ENCODE measurements at regions not wholly inside any gene's neighbourhood (a gene's known extent, or its start where the extent isn't known, plus 50 kb on each side); places are given as distances from the start of the nearest gene placed in this dataset.
"Not testable (repeated sequence)": the region's sequence is repeated elsewhere in the genome, so short reads cannot be mapped to it uniquely, and the experiment has no call there.

- no peak for DNase-seq
- Histone ChIP-seq H3K4me1 (no peaks in the 10 kb centered on the region), H3K9me3 (no peaks in the 10 kb centered on the region), H3K27me3 (no peaks in the 10 kb centered on the region), H3K36me3 (no peaks in the 10 kb centered on the region), H3K4me3 (ENCODE audit: low read depth, low read length) (no peak overlapping the region)
- TF ChIP-seq CTCF (IDR thresholded peaks at IDR 0.05; ENCODE audit: low read depth, low read length), result no peak
Measured at GRCh38 chr2:128664499-128664971, 345.9 kb upstream of the HS6ST1 start.

- TF ChIP-seq CTCF (IDR thresholded peaks at IDR 0.05; ENCODE audit: low read depth, low read length), result no peak
- Histone ChIP-seq H3K9me3 (no peaks in the 10 kb centered on the region), H3K27me3 (no peaks in the 10 kb centered on the region), H3K4me3 (ENCODE audit: low read depth, low read length) (no peak overlapping the region), H3K36me3 (no peaks in the 10 kb centered on the region), H3K4me1 (no peaks in the 10 kb centered on the region)
- DNase-seq, result no peak
Measured at GRCh38 chr2:128665113-128665512, 346.4 kb upstream of the HS6ST1 start.

DNA sequence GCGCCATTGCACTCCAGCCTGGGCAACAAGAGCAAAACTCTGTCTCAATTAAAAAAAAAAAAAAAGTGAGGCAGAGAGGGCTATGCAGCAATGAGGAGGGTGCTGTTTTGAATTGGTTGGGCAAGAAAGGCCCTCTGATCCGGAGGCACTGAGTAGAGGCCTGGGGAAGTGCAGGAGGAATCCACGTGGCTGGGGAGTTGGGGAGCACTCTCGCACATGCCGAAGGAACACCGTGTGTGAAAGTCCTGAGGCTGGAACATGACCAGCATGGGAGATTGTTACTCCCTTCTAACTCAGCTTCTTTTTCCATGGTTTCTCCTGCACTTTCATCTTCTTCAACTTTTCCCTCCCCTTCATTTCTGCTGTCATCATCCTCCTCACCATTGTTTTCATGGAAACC, 347.9 kb upstream of the HS6ST1 start:
- Histone ChIP-seq H3K4me3 (ENCODE audit: low read depth, low read length) (no peak overlapping the region), H3K36me3 (no peaks in the 10 kb centered on the region), H3K9me3 (no peaks in the 10 kb centered on the region), H3K4me1 (no peaks in the 10 kb centered on the region), H3K27me3 (no peaks in the 10 kb centered on the region)
- no peak for DNase-seq
- TF ChIP-seq CTCF (IDR thresholded peaks at IDR 0.05; ENCODE audit: low read depth, low read length), result no peak

GRCh38 chr2:128667391-128667790, 348.7 kb upstream of the HS6ST1 start:
- TF ChIP-seq CTCF (IDR thresholded peaks at IDR 0.05; ENCODE audit: low read depth, low read length), result no peak
- no peak overlapping the region for H3K4me3 ChIP-seq (ENCODE audit: low read depth, low read length)
- no peaks in the 10 kb centered on the region for H3K4me1 ChIP-seq
- no peaks in the 10 kb centered on the region for H3K27me3 ChIP-seq
- H3K9me3 ChIP-seq, result no peaks in the 10 kb centered on the region
- DNase-seq, result no peak
- no peaks in the 10 kb centered on the region for H3K36me3 ChIP-seq

DNA sequence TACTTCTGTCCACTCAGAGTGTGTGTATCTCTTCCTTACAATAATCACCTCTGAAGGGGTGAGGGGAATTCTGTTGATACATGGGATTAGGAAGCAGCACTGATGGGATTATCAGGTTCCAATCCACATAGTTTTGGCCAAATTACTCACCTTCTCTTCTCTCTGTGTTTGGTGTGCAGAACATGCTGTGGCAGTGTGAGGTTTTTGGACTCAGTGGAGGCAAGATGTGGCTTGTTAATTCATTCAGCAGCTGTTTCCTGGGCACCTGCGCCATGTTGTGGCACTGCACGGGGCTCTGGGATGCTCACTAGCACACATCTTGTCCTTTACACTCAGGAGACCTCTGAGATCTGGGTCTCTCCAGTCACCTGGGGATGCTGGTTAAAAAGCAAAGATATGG, 350.3 kb upstream of the HS6ST1 start:
- no peaks in the 10 kb centered on the region for H3K27me3 ChIP-seq
- TF ChIP-seq CTCF (IDR thresholded peaks at IDR 0.05; ENCODE audit: low read depth, low read length), result no peak
- no peak overlapping the region for H3K4me3 ChIP-seq (ENCODE audit: low read depth, low read length)
- no peaks in the 10 kb centered on the region for H3K4me1 ChIP-seq
- no peaks in the 10 kb centered on the region for H3K36me3 ChIP-seq
- DNase-seq, result no peak
- H3K9me3 ChIP-seq, result no peaks in the 10 kb centered on the region

- TF ChIP-seq CTCF (IDR thresholded peaks at IDR 0.05; ENCODE audit: low read depth, low read length), result no peak
- no peak for DNase-seq
- H3K9me3 ChIP-seq, result no peaks in the 10 kb centered on the region
- H3K27me3 ChIP-seq, result no peaks in the 10 kb centered on the region
- no peaks in the 10 kb centered on the region for H3K4me1 ChIP-seq
- H3K4me3 ChIP-seq (ENCODE audit: low read depth, low read length), result no peak overlapping the region
- no peaks in the 10 kb centered on the region for H3K36me3 ChIP-seq
Measured at GRCh38 chr2:128670066-128670465, 351.4 kb upstream of the HS6ST1 start.

DNA sequence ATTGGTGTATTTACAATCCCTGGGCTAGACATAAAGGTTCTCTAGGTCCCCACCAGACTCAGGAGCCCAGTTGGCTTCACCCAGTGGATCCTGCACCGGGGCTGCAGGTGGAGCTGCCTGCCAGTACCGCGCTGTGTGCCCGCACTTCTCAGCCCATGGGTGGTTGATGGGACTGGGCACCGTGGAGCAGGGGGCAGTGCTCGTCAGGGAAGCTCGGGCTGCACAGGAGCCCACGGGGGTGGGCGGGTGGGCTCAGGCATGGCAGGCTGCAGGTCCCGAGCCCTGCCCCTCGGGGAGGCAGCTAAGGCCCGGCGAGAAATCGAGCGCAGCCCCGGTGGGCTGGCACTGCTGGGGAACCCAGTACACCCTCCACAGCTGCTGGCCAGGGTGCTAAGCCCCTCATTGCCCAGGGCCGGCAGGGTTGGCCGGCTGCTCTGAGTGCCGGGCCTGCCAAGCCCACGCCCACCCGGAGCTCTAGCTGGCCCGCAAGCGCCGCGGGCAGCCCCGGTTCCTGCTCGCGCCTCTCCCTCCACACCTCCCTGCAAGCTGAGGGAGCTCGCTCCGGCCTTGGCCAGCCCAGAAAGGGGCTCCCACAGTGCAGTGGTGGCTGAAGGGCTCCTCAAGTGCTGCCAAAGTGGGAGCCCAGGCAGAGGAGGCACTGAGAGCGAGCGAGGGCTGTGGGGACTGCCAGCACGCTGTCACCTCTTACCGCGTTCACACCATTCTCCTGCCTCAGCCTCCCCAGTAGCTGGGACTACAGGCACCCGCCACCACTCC, 353.5 kb upstream of the HS6ST1 start:
- not testable (repeated sequence) for H3K27me3 ChIP-seq; H3K9me3 ChIP-seq; DNase-seq; H3K36me3 ChIP-seq; H3K4me1 ChIP-seq; H3K4me3 ChIP-seq (ENCODE audit: low read depth, low read length)

DNA sequence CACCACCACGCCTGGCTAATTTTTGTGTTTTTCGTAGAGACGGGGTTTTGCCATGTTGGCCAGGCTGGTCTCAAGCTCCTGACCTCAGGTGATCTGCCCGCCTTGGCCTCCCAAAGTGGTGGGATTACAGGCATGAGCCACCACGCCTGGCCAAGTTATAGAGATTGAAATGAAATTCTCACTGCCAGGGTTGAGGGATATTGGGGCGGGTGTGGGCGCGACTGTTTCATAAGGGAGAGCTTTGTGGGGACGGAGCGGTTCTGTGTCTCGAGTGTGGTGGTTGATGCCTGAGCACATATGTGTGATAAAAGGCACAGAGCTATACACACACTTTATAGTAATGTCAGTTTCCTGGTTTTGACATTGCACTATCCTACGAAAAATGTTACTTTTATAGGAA, 361.0 kb upstream of the HS6ST1 start:
- H3K9me3 ChIP-seq; H3K27me3 ChIP-seq; H3K4me3 ChIP-seq (ENCODE audit: low read depth, low read length); H3K4me1 ChIP-seq; H3K36me3 ChIP-seq; DNase-seq: not testable (repeated sequence)
